ENCODE measurements at regions not wholly inside any gene's neighbourhood (a gene's known extent, or its start where the extent isn't known, plus 50 kb on each side); places are given as distances from the start of the nearest gene placed in this dataset.

- TF ChIP-seq CTCF (conservative IDR thresholded peaks at IDR 0.05; ENCODE audit: low read depth, low read length) = no peak
- no peak for DNase-seq (ENCODE audit: low read depth)
- H3K4me3 ChIP-seq (ENCODE audit: low read length) = no peak overlapping the region
Observed at GRCh38 chr4:60822986-60823385, 377.1 kb upstream of the ADGRL3 start.

GRCh38 chr4:60840020-60840419 lies 360.1 kb upstream of the ADGRL3 start:
- no peak for DNase-seq (ENCODE audit: low read depth)
- no peak overlapping the region for H3K4me3 ChIP-seq (ENCODE audit: low read length)
- TF ChIP-seq CTCF (conservative IDR thresholded peaks at IDR 0.05; ENCODE audit: low read depth, low read length) = no peak

- DNase-seq (ENCODE audit: low read depth) = no peak
- no peak overlapping the region for H3K4me3 ChIP-seq (ENCODE audit: low read length)
- TF ChIP-seq CTCF (conservative IDR thresholded peaks at IDR 0.05; ENCODE audit: low read depth, low read length) = no peak
Observed at GRCh38 chr4:60846678-60847077, 353.4 kb upstream of the ADGRL3 start.

GRCh38 chr4:60847614-60848013 lies 352.5 kb upstream of the ADGRL3 start:
- TF ChIP-seq CTCF (conservative IDR thresholded peaks at IDR 0.05; ENCODE audit: low read depth, low read length) = no peak
- DNase-seq (ENCODE audit: low read depth) = no peak
- H3K4me3 ChIP-seq (ENCODE audit: low read length) = no peak overlapping the region

GRCh38 chr4:60857130-60857753 lies 342.9 kb upstream of the ADGRL3 start:
- DNase-seq (ENCODE audit: low read depth) = no peak
- TF ChIP-seq CTCF (conservative IDR thresholded peaks at IDR 0.05; ENCODE audit: low read depth, low read length) = no peak
- H3K4me3 ChIP-seq (ENCODE audit: low read length) = no peak overlapping the region

GRCh38 chr4:60863442-60863841 lies 336.7 kb upstream of the ADGRL3 start:
- DNase-seq (ENCODE audit: low read depth) = no peak
- TF ChIP-seq CTCF (conservative IDR thresholded peaks at IDR 0.05; ENCODE audit: low read depth, low read length) = no peak
- H3K4me3 ChIP-seq (ENCODE audit: low read length) = no peak overlapping the region

GRCh38 chr4:60865273-60865672 lies 334.9 kb upstream of the ADGRL3 start:
- no peak for TF ChIP-seq CTCF (conservative IDR thresholded peaks at IDR 0.05; ENCODE audit: low read depth, low read length)
- no peak for DNase-seq (ENCODE audit: low read depth)
- H3K4me3 ChIP-seq (ENCODE audit: low read length) = no peak overlapping the region

Data from retinal pigment epithelial cell (primary cell).